Prostate gland (tissue), 2 donors: ENCODE measurements at regions not wholly inside any gene's neighbourhood (a gene's known extent, or its start where the extent isn't known, plus 50 kb on each side); places are given as distances from the start of the nearest gene placed in this dataset.

Experiments used
- CTCF ChIP-seq, 4 experiments: fragments of 200-600 bp in 2 of 4; fragments of 450-650 bp in 2 of 4; sonication (generic) in 2 of 4; IDR thresholded peaks; 1 replicate in 3 of 4; 2 replicates in 1 of 4; pipeline ENCODE4 v1.5.1; 2016 to 2019; ENCODE audit warnings: antibody characterized with exemption in 4 of 4, mild to moderate bottlenecking in 2 of 4, moderate library complexity in 2 of 4
- POLR2A ChIP-seq: fragments of 450-650 bp; IDR thresholded peaks from one replicate; pipeline ENCODE4 v1.6.1; 2016; ENCODE audit warnings: antibody characterized with exemption, mild to moderate bottlenecking

GRCh38 chr6:91669154-91669870 is 1082.4 kb upstream of the MAP3K7 start:
- TF ChIP-seq CTCF (IDR thresholded peaks at IDR 0.05) (no peak), POLR2A (no peak)
